ENCODE measurements at regions not wholly inside any gene's neighbourhood (a gene's known extent, or its start where the extent isn't known, plus 50 kb on each side); places are given as distances from the start of the nearest gene placed in this dataset.
A peak's percentile ranks its signal among the peaks of the same experiment; 100 is the strongest.

GRCh38 chr7:96402913-96403312 is 81.0 kb upstream of the SLC25A13 start:
- no peak for DNase-seq

GRCh38 chr7:96401200-96401599 is 79.3 kb upstream of the SLC25A13 start:
- peak; percentile 62 to 63 for DNase-seq

DNA sequence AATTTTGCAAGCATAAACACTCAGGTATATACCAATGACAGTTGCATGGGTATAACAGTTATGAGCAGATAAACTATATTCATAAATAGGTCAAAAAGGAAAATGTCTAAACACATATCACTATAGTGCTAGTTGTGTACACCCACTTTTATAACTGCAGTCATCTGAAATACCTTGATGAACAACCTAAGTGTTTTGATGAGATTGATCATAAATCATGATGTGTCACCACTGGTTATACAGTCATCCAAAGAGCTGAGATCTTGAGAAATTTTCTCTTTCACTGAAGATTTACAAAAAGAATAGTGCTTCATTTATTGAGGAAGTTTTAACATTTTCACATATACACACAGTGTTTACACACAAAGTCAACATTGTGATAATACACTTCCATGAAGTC is 78.6 kb upstream of the SLC25A13 start:
- DNase-seq, result no peak

- DNase-seq, result no peak
These were observed 78.1 kb upstream of the SLC25A13 start for GRCh38 chr7:96400001-96400400.

GRCh38 chr7:96397936-96398598 is 76.2 kb upstream of the SLC25A13 start:
- DNase-seq, result no peak

GRCh38 chr7:96388620-96389383 is 66.9 kb upstream of the SLC25A13 start:
- no peak for DNase-seq

GRCh38 chr7:96388166-96388565 is 66.3 kb upstream of the SLC25A13 start:
- DNase-seq, result no peak

- DNase-seq, result no peak
These were observed 58.2 kb upstream of the SLC25A13 start for GRCh38 chr7:96380111-96380512.

DNA sequence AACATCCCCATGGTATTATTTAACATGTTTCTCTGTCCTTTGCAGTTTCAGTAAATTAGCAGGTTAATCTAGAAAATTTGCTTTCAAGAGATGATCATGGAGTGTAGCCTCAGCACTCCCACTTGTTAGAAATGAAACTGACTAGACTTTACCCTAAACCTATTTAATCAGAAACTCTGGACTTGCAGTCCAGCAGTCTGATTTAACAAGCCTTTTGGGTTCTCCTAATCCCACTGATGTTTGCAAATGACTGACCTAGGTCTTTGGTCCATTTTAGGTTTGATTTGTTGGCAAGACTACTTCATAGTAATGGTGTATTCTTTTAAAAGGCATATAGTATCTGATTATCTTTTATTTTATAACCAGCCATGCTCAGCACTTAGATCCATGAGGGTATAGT is 55.5 kb upstream of the SLC25A13 start:
- no peak for DNase-seq

Data from Kasumi-1 (cell line).